K562 (cell line): ENCODE measurements at regions not wholly inside any gene's neighbourhood (a gene's known extent, or its start where the extent isn't known, plus 50 kb on each side); places are given as distances from the start of the nearest gene placed in this dataset.

Experiments
- BRCA1 ChIP-seq, 2 experiments: fragments of 450-650 bp in 1 of 2; sonication (generic) in 1 of 2; formaldehyde crosslinking in 1 of 2; IDR thresholded peaks; 2 replicates each; pipeline versions ENCODE4 v1.5.0 to v1.6.1; 2017 to 2020; ENCODE audit warnings: mild to moderate bottlenecking in 1 of 2, missing genetic modification reagents in 1 of 2
- CBFB ChIP-seq: sonication (generic); formaldehyde crosslinking; IDR thresholded peaks from 2 replicates; pipeline ENCODE4 v1.4.0; 2020; ENCODE audit warnings: mild to moderate bottlenecking, missing genetic modification reagents
- CBX3 ChIP-seq, 2 experiments: IDR thresholded peaks; 1 replicate in 1 of 2; 2 replicates in 1 of 2; pipeline ENCODE4 v1.6.1; 2012; ENCODE audit warnings: inconsistent platforms in 2 of 2, low read length in 2 of 2, borderline replicate concordance in 1 of 2, control low read depth in 1 of 2
- CGGBP1 ChIP-seq: fragments of 250-450 bp; sonication (Bioruptor Pico); IDR thresholded peaks from 2 replicates; pipeline ENCODE4 v1.9.0; 2021; ENCODE audit warnings: mild to moderate bottlenecking
- EZH2 ChIP-seq: IDR thresholded peaks from 2 replicates; pipeline ENCODE4 v1.6.1; 2012; ENCODE audit warnings: low read depth, mild to moderate bottlenecking, inconsistent platforms, low read length, borderline replicate concordance
- FOXK1 ChIP-seq: sonication (generic); formaldehyde crosslinking; IDR thresholded peaks from 2 replicates; pipeline ENCODE4 v1.8.0; 2022; ENCODE audit warnings: missing genetic modification reagents, mild to moderate bottlenecking, borderline replicate concordance
- MIER1 ChIP-seq: fragments of 450-650 bp; IDR thresholded peaks from 2 replicates; pipeline ENCODE4 v1.6.1; 2016; ENCODE audit warnings: antibody characterized with exemption, mild to moderate bottlenecking, low read depth
- PCBP1 ChIP-seq: fragments of 200-400 bp; formaldehyde crosslinking; IDR thresholded peaks from 2 replicates; pipeline ENCODE4 v1.6.1; 2018; ENCODE audit warnings: mild to moderate bottlenecking, low read depth, low read length; ENCODE audit not compliant: poor library complexity, severe bottlenecking
- SMC3 ChIP-seq: conservative IDR thresholded peaks from 2 replicates; pipeline ENCODE4 v1.6.1; 2011; ENCODE audit warnings: low read depth, low read length, improper control_type of control experiment; ENCODE audit not compliant: insufficient read depth
- TRIM28 ChIP-seq: fragments of 450-650 bp; IDR thresholded peaks from 2 replicates; pipeline ENCODE4 v1.6.1; 2017
- U2AF1 ChIP-seq: fragments of 200-400 bp; formaldehyde crosslinking; optimal IDR thresholded peaks from 2 replicates; pipeline ENCODE3; 2017; ENCODE audit warnings: mild to moderate bottlenecking, low read depth, low read length, moderate library complexity
- ZNF699 ChIP-seq: fragments of 250-450 bp; sonication (Bioruptor Pico); IDR thresholded peaks from 2 replicates; pipeline ENCODE4 v1.8.0; 2021; ENCODE audit warnings: mild to moderate bottlenecking, moderate library complexity; ENCODE audit not compliant: insufficient replicate concordance
- TF ChIP-seq, protein P1 (sequence below), 2 experiments: fragments of 450-650 bp in 1 of 2; sonication (generic) in 1 of 2; formaldehyde crosslinking; conservative IDR thresholded peaks; 2 replicates each; pipeline versions ENCODE4 v1.4.0 to v1.8.1; 2020 to 2022; ENCODE audit warnings: mild to moderate bottlenecking in 1 of 2, missing genetic modification reagents in 1 of 2

GRCh38 chr9:102483651-102484050, 511.5 kb upstream of the CYLC2 start:
- TF ChIP-seq, protein P1, sequence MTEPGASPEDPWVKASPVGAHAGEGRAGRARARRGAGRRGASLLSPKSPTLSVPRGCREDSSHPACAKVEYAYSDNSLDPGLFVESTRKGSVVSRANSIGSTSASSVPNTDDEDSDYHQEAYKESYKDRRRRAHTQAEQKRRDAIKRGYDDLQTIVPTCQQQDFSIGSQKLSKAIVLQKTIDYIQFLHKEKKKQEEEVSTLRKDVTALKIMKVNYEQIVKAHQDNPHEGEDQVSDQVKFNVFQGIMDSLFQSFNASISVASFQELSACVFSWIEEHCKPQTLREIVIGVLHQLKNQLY (CRISPR knock-in tag; conservative IDR thresholded peaks at IDR 0.05), result no peak
- TF ChIP-seq CBX3 (IDR thresholded peaks at IDR 0.05; ENCODE audit: borderline replicate concordance in 1 of 2, low read length in 2 of 2) (no peak), BRCA1 (IDR thresholded peaks at IDR 0.05) (no peak), BRCA1 (CRISPR knock-in tag; IDR thresholded peaks at IDR 0.05) (no peak), TRIM28 (no peak), FOXK1 (CRISPR knock-in tag) (no peak), SMC3 (no peak), CBFB (no peak), PCBP1 (no peak), EZH2 (no peak), MIER1 (no peak), CGGBP1 (CRISPR knock-in tag) (no peak), U2AF1 (no peak), ZNF699 (no peak)
